ENCODE measurements at regions not wholly inside any gene's neighbourhood (a gene's known extent, or its start where the extent isn't known, plus 50 kb on each side); places are given as distances from the start of the nearest gene placed in this dataset.

- DNase-seq (ENCODE audit: low spot score) (no peak), FAIRE-seq (no peak)
These were observed 57.3 kb upstream of the SMIM30 start for GRCh38 chr7:113175525-113176104.

GRCh38 chr7:113172726-113173125 is 54.4 kb upstream of the SMIM30 start:
- DNase-seq (ENCODE audit: low spot score) = no peak
- no peak for FAIRE-seq

GRCh38 chr7:113170591-113170990 is 52.2 kb upstream of the SMIM30 start:
- no peak for FAIRE-seq

More at GRCh38 chr7:113170591-113170990, 52.2 kb upstream of the SMIM30 start:
- no peak for DNase-seq (ENCODE audit: low spot score)

Data from urothelium cell line (cell line).